Mesothelial cell of epicardium (in vitro differentiated cells): ENCODE measurements at regions not wholly inside any gene's neighbourhood (a gene's known extent, or its start where the extent isn't known, plus 50 kb on each side); places are given as distances from the start of the nearest gene placed in this dataset.

Experiments
- DNase-seq, 2 experiments: peaks; one replicate each; pipeline ENCODE4 v3.0.0; 2021; ENCODE audit warnings: low spot score in 2 of 2; ENCODE audit not compliant: unreplicated experiment in 2 of 2
- H3K27ac Mint-ChIP-seq: 2 replicates; pipeline ENCODE4 v1.8.0; 2021; ENCODE audit warnings: mixed read lengths
- H3K27me3 Mint-ChIP-seq: 2 replicates; pipeline ENCODE4 v1.8.0; 2021; ENCODE audit warnings: low read depth, mixed read lengths
- H3K36me3 Mint-ChIP-seq: 2 replicates; pipeline ENCODE4 v1.8.0; 2021; ENCODE audit warnings: mixed read lengths
- H3K4me1 Mint-ChIP-seq: 2 replicates; pipeline ENCODE4 v1.8.0; 2021; ENCODE audit warnings: mixed read lengths
- H3K4me3 Mint-ChIP-seq: 2 replicates; pipeline ENCODE4 v1.8.0; 2021; ENCODE audit warnings: mild to moderate bottlenecking, moderate library complexity, mixed read lengths
- H3K9me3 Mint-ChIP-seq: 2 replicates; pipeline ENCODE4 v1.8.0; 2021; ENCODE audit warnings: mixed read lengths
- CTCF ChIP-seq: fragments of 200-600 bp; sonication (generic); IDR thresholded peaks from one replicate; pipeline ENCODE4 v1.5.0; 2021; ENCODE audit warnings: antibody characterized with exemption; ENCODE audit not compliant: unreplicated experiment

GRCh38 chr1:119191325-119191724, 50.9 kb upstream of the WARS2 start:
- no peak for TF ChIP-seq CTCF
- Mint-ChIP-seq H3K27ac (no peak overlapping the region), H3K27me3 (no peaks in the 10 kb centered on the region), H3K9me3 (peaks cover 16% of the 10 kb centered on the region), H3K4me1 (no peaks in the 10 kb centered on the region), H3K4me3 (no peak overlapping the region), H3K36me3 (peaks cover 15% of the 10 kb centered on the region)
- no peak for DNase-seq

- H3K36me3 Mint-ChIP-seq, result peaks cover 17% of the 10 kb centered on the region
- H3K27ac Mint-ChIP-seq, result no peak overlapping the region
- no peak overlapping the region for H3K4me3 Mint-ChIP-seq
- no peak for TF ChIP-seq CTCF
- no peaks in the 10 kb centered on the region for H3K27me3 Mint-ChIP-seq
- DNase-seq, result no peak
- H3K4me1 Mint-ChIP-seq, result peaks cover 2% of the 10 kb centered on the region
- peaks cover 24% of the 10 kb centered on the region for H3K9me3 Mint-ChIP-seq
These were observed 63.9 kb upstream of the WARS2 start for GRCh38 chr1:119204197-119204960.

GRCh38 chr1:119204961-119205357, 64.5 kb upstream of the WARS2 start:
- Mint-ChIP-seq H3K27me3 (no peaks in the 10 kb centered on the region), H3K36me3 (peaks cover 17% of the 10 kb centered on the region), H3K4me3 (no peak overlapping the region), H3K27ac (no peak overlapping the region), H3K9me3 (peaks cover 18% of the 10 kb centered on the region), H3K4me1 (peaks cover 2% of the 10 kb centered on the region)
- no peak for TF ChIP-seq CTCF
- DNase-seq, result no peak

- H3K27me3 Mint-ChIP-seq, result no peaks in the 10 kb centered on the region
- H3K9me3 Mint-ChIP-seq, result peaks cover 10% of the 10 kb centered on the region
- TF ChIP-seq CTCF, result no peak
- peaks cover 2% of the 10 kb centered on the region for H3K4me1 Mint-ChIP-seq
- H3K4me3 Mint-ChIP-seq, result no peak overlapping the region
- no peak overlapping the region for H3K27ac Mint-ChIP-seq
- no peaks in the 10 kb centered on the region for H3K36me3 Mint-ChIP-seq
- DNase-seq, result no peak
These were observed 68.6 kb upstream of the WARS2 start for GRCh38 chr1:119209061-119209460.

DNA sequence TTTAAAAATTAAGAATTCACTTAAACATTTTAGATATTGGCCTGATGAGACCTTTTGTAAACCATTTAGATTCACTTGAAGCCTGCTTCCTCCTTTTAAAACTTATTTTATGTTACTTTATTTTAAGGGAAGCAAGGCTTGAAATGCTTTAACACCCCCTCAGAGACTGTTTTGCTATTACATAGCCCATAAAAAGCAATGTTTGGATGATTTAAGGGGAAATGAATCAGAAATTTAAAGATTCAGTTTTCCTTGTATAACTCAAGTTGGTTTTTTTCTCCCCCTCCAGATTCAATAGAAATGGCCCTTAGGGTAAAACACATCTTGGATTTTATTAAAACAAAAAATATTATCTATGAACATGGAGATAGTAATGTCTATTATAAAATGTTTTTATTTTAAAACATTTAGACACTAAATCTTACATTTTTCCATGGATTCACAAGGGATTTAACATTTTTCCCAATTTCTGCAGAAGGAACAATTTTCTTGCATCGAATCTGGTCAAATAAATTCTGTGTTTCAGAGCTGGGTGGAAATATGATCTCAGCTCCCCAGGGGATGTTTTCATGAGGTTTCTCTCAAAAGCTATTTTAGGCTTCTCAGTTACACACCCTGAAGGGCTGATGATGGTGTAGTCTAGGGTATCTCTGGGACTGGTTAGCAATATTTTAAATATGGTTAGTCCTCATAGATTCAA, 69.3 kb upstream of the WARS2 start:
- DNase-seq, result no peak
- H3K36me3 Mint-ChIP-seq, result no peaks in the 10 kb centered on the region
- no peak for TF ChIP-seq CTCF
- no peak overlapping the region for H3K4me3 Mint-ChIP-seq
- peaks cover 2% of the 10 kb centered on the region for H3K4me1 Mint-ChIP-seq
- H3K27ac Mint-ChIP-seq, result no peak overlapping the region
- peaks cover 10% of the 10 kb centered on the region for H3K9me3 Mint-ChIP-seq
- H3K27me3 Mint-ChIP-seq, result no peaks in the 10 kb centered on the region
